ENCODE measurements at regions not wholly inside any gene's neighbourhood (a gene's known extent, or its start where the extent isn't known, plus 50 kb on each side); places are given as distances from the start of the nearest gene placed in this dataset.

GRCh38 chr10:33826186-33826585 is 491.7 kb upstream of the NRP1 start:
- FAIRE-seq (no peak), DNase-seq (ENCODE audit: low read depth in 1 of 2, low spot score in 2 of 2) (no peak)
- Histone ChIP-seq H2BK120ac (replicated peaks; ENCODE audit: low read depth, low read length) (no peak overlapping the region), H3K9me3 (ENCODE audit: insufficient read depth in 2 of 2, low read depth in 1 of 2, low read length in 1 of 2) (no peaks in the 10 kb centered on the region), H2BK12ac (ENCODE audit: low read depth, low read length) (no peak overlapping the region), H2BK15ac (ENCODE audit: low read length) (no peak overlapping the region), H3K23me2 (ENCODE audit: low read depth, low read length) (no peaks in the 10 kb centered on the region), H2AK5ac (ENCODE audit: low read depth, low read length) (no peak overlapping the region), H3K23ac (ENCODE audit: insufficient read length) (no peak overlapping the region), H3K36me3 (ENCODE audit: control insufficient read depth in 2 of 4, insufficient read depth in 4 of 4, low read length in 3 of 4) (no peaks in the 10 kb centered on the region), H3K14ac (ENCODE audit: insufficient read length) (no peak overlapping the region), H3K56ac (replicated peaks; ENCODE audit: insufficient read length, low read depth, low read length) (no peak overlapping the region), H2BK20ac (ENCODE audit: low read length) (no peak overlapping the region), H3K79me1 (ENCODE audit: low read depth, low read length) (no peaks in the 10 kb centered on the region), H4K5ac (ENCODE audit: insufficient read length, low read depth, low read length) (no peak overlapping the region), H3K4me2 (ENCODE audit: insufficient read depth in 1 of 2, low read depth in 2 of 2, low read length in 2 of 2) (no peak overlapping the region), H3K79me2 (ENCODE audit: control insufficient read depth in 1 of 2, insufficient read depth in 2 of 2, low read length in 2 of 2) (no peaks in the 10 kb centered on the region), H3K27me3 (replicated peaks in 1 of 4; ENCODE audit: control insufficient read depth in 3 of 4, extremely low read depth in 1 of 4, insufficient read depth in 3 of 4, low read length in 3 of 4) (no peaks in the 10 kb centered on the region), H4K91ac (replicated peaks; ENCODE audit: insufficient read length, low read length) (no peak overlapping the region), H4K8ac (ENCODE audit: extremely low read depth, insufficient read depth, low read length) (no peak overlapping the region), H2AFZ (ENCODE audit: low read length) (no peak overlapping the region), H3K4me1 (replicated peaks in 1 of 4; ENCODE audit: control insufficient read depth in 3 of 4, insufficient read depth in 4 of 4, low read length in 3 of 4) (no peaks in the 10 kb centered on the region), H2BK5ac (ENCODE audit: low read depth, low read length) (no peak overlapping the region), H3K18ac (ENCODE audit: extremely low read depth, low read length) (no peak overlapping the region), H4K20me1 (replicated peaks in 1 of 2; ENCODE audit: control insufficient read depth in 1 of 2, insufficient read depth in 2 of 2, low read length in 2 of 2) (no peaks in the 10 kb centered on the region), H3K9ac (replicated peaks in 1 of 4; ENCODE audit: extremely low read depth in 1 of 4, low read depth in 3 of 4, low read length in 3 of 4) (no peak overlapping the region), H3K4ac (replicated peaks; ENCODE audit: insufficient read length, low read depth, low read length) (no peak overlapping the region), H3K4me3 (ENCODE audit: extremely low read depth in 1 of 4, insufficient read depth in 2 of 4, low read depth in 3 of 4, low read length in 4 of 4) (no peak overlapping the region), H3K27ac (ENCODE audit: low read depth, low read length) (no peak overlapping the region)
- ChIA-PET POLR2A (ENCODE audit: partially characterized antibody) (no interaction called here), CTCF (ENCODE audit: partially characterized antibody) (no interaction called here)
- WGBS, 2 experiments (ENCODE audit: extremely low coverage in 1 of 2, insufficient coverage in 1 of 2, insufficient read length in 1 of 2, insufficient replicate concordance in 2 of 2, low coverage in 1 of 2, low lambda C conversion rate in 2 of 2, missing lambda C conversion rate in 1 of 2) = 86% methylated on average over 1 of the region's 1 CpG; no CpG with 5 or more reads in 1 of the 2 experiments
- TF ChIP-seq BACH1 (IDR thresholded peaks at IDR 0.05; ENCODE audit: low read length) = no peak
- no peak for TF ChIP-seq FOSL1 (IDR thresholded peaks at IDR 0.05; ENCODE audit: insufficient read depth, low read depth, low read length)
- no peak for TF ChIP-seq RBBP5 (IDR thresholded peaks at IDR 0.05; ENCODE audit: borderline replicate concordance, low read depth, low read length)
- TF ChIP-seq SP2 (IDR thresholded peaks at IDR 0.05; ENCODE audit: low read length) = no peak
- TF ChIP-seq RNF2 (IDR thresholded peaks at IDR 0.05; ENCODE audit: borderline replicate concordance, low read depth, low read length, missing control alignments, poor library complexity, severe bottlenecking) = no peak
- no peak for TF ChIP-seq ATF2 (IDR thresholded peaks at IDR 0.05; ENCODE audit: low read length)
- TF ChIP-seq CBX5 (IDR thresholded peaks at IDR 0.05; ENCODE audit: low read depth, low read length) = no peak
- no peak for TF ChIP-seq EZH2 (IDR thresholded peaks at IDR 0.05; ENCODE audit: low read depth, low read length, severe bottlenecking)
- no peak for TF ChIP-seq EGR1 (IDR thresholded peaks at IDR 0.05; ENCODE audit: borderline replicate concordance, low read depth, low read length)
- no peak for TF ChIP-seq SP4 (IDR thresholded peaks at IDR 0.05; ENCODE audit: low read length)
- TF ChIP-seq CTCF (IDR thresholded peaks at IDR 0.05; ENCODE audit: control extremely low read depth in 1 of 3, insufficient read depth in 1 of 3, low read depth in 1 of 3, low read length in 3 of 3) = no peak

All from H1 (cell line).